Right kidney (tissue), 1 donor: ENCODE measurements at regions not wholly inside any gene's neighbourhood (a gene's known extent, or its start where the extent isn't known, plus 50 kb on each side); places are given as distances from the start of the nearest gene placed in this dataset.
"Not testable (repeated sequence)": the region's sequence is repeated elsewhere in the genome, so short reads cannot be mapped to it uniquely, and the experiment has no call there.

Experiments used
- DNase-seq: peaks from one replicate; pipeline ENCODE4 v3.0.0-alpha.2; 2016

- DNase-seq: no peak
Observed at GRCh38 chr1:200317236-200317635, 92.6 kb downstream of the ZNF281 start.

- DNase-seq: no peak
Observed at GRCh38 chr1:200316148-200316803, 93.6 kb downstream of the ZNF281 start.

GRCh38 chr1:200314085-200314750 lies 95.6 kb downstream of the ZNF281 start:
- DNase-seq: peak; percentile 15

- no peak for DNase-seq
Observed at GRCh38 chr1:200311256-200311655, 98.6 kb downstream of the ZNF281 start.

- DNase-seq: no peak
Observed at GRCh38 chr1:200310824-200311223, 99.0 kb downstream of the ZNF281 start.

GRCh38 chr1:200307755-200308066 lies 102.1 kb downstream of the ZNF281 start:
- no peak for DNase-seq

- no peak for DNase-seq
Observed at GRCh38 chr1:200306944-200307754, 102.7 kb downstream of the ZNF281 start.

- DNase-seq: no peak
Observed at GRCh38 chr1:200305806-200306205, 104.0 kb downstream of the ZNF281 start.

- no peak for DNase-seq
Observed at GRCh38 chr1:200304171-200304570, 105.7 kb downstream of the ZNF281 start.

- peak; percentile 41 for DNase-seq
Observed at GRCh38 chr1:200302921-200303290, 106.9 kb downstream of the ZNF281 start.

- DNase-seq: peak; percentile 69
Observed at GRCh38 chr1:200302192-200302920, 107.5 kb downstream of the ZNF281 start.

GRCh38 chr1:200301152-200301551 lies 108.7 kb downstream of the ZNF281 start:
- DNase-seq: no peak

- no peak for DNase-seq
Observed at GRCh38 chr1:200299571-200299970, 110.3 kb downstream of the ZNF281 start.

GRCh38 chr1:200298242-200298641 lies 111.6 kb downstream of the ZNF281 start:
- DNase-seq: no peak

- DNase-seq: no peak
Observed at GRCh38 chr1:200296091-200296661, 113.7 kb downstream of the ZNF281 start.

- DNase-seq: no peak
Observed at GRCh38 chr1:200294241-200294640, 115.6 kb downstream of the ZNF281 start.

- no peak for DNase-seq
Observed at GRCh38 chr1:200292699-200293098, 117.1 kb downstream of the ZNF281 start.

GRCh38 chr1:200291106-200291505 lies 118.7 kb downstream of the ZNF281 start:
- DNase-seq: no peak

GRCh38 chr1:200290010-200290685 lies 119.7 kb downstream of the ZNF281 start:
- DNase-seq: no peak

GRCh38 chr1:200288226-200288625 lies 121.6 kb downstream of the ZNF281 start:
- no peak for DNase-seq

- not testable (repeated sequence) for DNase-seq
Observed at GRCh38 chr1:200284236-200284635, 125.6 kb downstream of the ZNF281 start.
